H1 (cell line): ENCODE measurements at regions not wholly inside any gene's neighbourhood (a gene's known extent, or its start where the extent isn't known, plus 50 kb on each side); places are given as distances from the start of the nearest gene placed in this dataset.

Source experiments
- CTCF ChIA-PET: fragments of 300-600 bp; sonication (Branson Sonifier 250); formaldehyde crosslinking; loops from one replicate; lab custom pipeline; 2021; ENCODE audit not compliant: partially characterized antibody; lab: Charles Lee
- POLR2A ChIA-PET: fragments of 300-600 bp; sonication (Branson Sonifier 250); formaldehyde crosslinking; loops from one replicate; lab custom pipeline; 2021; ENCODE audit warnings: inconsistent platforms; ENCODE audit not compliant: partially characterized antibody; lab: Charles Lee
- DNase-seq, 2 experiments: peaks; one replicate each; pipeline versions ENCODE4 v3.0.0 to v3.0.0-alpha.2; 2010 to 2022; ENCODE audit warnings: low spot score in 2 of 2, low read depth in 1 of 2, mixed read lengths in 1 of 2
- FAIRE-seq: peaks from 2 replicates; lab custom pipeline; 2011; peaks lifted over from hg19 to GRCh38; lab: Jason Lieb, UNC
- H2AFZ ChIP-seq: 2 replicates; pipeline ENCODE4 v1.8.1; 2012; ENCODE audit warnings: low read length, inconsistent platforms
- H2AK5ac ChIP-seq: 2 replicates; pipeline ENCODE4 v1.6.1; 2013; ENCODE audit warnings: low read depth, low read length
- H2BK120ac ChIP-seq: replicated peaks from 2 replicates; pipeline ENCODE3; 2013; ENCODE audit warnings: low read depth, low read length, inconsistent platforms
- H2BK12ac ChIP-seq: 2 replicates; pipeline ENCODE4 v1.6.1; 2013; ENCODE audit warnings: low read depth, low read length
- H2BK15ac ChIP-seq: 2 replicates; pipeline ENCODE4 v1.6.1; 2013; ENCODE audit warnings: low read length
- H2BK20ac ChIP-seq: 2 replicates; pipeline ENCODE4 v1.6.1; 2013; ENCODE audit warnings: low read length
- H2BK5ac ChIP-seq: 2 replicates; pipeline ENCODE4 v1.6.1; 2013; ENCODE audit warnings: low read depth, low read length
- H3K14ac ChIP-seq: 2 replicates; pipeline ENCODE4 v1.6.1; 2013; ENCODE audit warnings: inconsistent platforms; ENCODE audit not compliant: insufficient read length
- H3K18ac ChIP-seq: 2 replicates; pipeline ENCODE4 v1.6.1; 2013; ENCODE audit warnings: low read length; ENCODE audit errors: extremely low read depth
- H3K23ac ChIP-seq: 2 replicates; pipeline ENCODE4 v1.6.1; 2013; ENCODE audit warnings: inconsistent platforms; ENCODE audit not compliant: insufficient read length
- H3K23me2 ChIP-seq: 2 replicates; pipeline ENCODE4 v1.6.1; 2013; ENCODE audit warnings: low read depth, low read length
- H3K27ac ChIP-seq: 2 replicates; pipeline ENCODE4 v1.6.1; 2011; ENCODE audit warnings: low read depth, low read length, inconsistent platforms
- H3K27me3 ChIP-seq, 4 experiments: replicated peaks in 1 of 4; 1 replicate in 1 of 4; 2 replicates in 3 of 4; pipeline versions ENCODE4 v1.6.1 to v1.8.1; 2011 to 2013; ENCODE audit warnings: low read length in 3 of 4, mild to moderate bottlenecking in 3 of 4, inconsistent platforms in 2 of 4, mixed read lengths in 2 of 4, moderate library complexity in 1 of 4; ENCODE audit not compliant: control insufficient read depth in 3 of 4, insufficient read depth in 3 of 4; ENCODE audit errors: extremely low read depth in 1 of 4
- H3K36me3 ChIP-seq, 4 experiments: 2 replicates each; pipeline versions ENCODE4 v1.6.1 to v1.8.1; 2011 to 2013; ENCODE audit warnings: mild to moderate bottlenecking in 4 of 4, low read length in 3 of 4, moderate library complexity in 2 of 4, control low read depth in 1 of 4, inconsistent platforms in 1 of 4; ENCODE audit not compliant: insufficient read depth in 4 of 4, control insufficient read depth in 2 of 4
- H3K4ac ChIP-seq: replicated peaks from 2 replicates; pipeline ENCODE3; 2013; ENCODE audit warnings: low read length, low read depth, mixed read lengths, inconsistent platforms; ENCODE audit not compliant: insufficient read length
- H3K4me1 ChIP-seq, 4 experiments: replicated peaks in 1 of 4; 1 replicate in 1 of 4; 2 replicates in 3 of 4; pipeline versions ENCODE4 v1.6.1 to v1.8.1; 2011 to 2013; ENCODE audit warnings: low read length in 3 of 4, inconsistent platforms in 2 of 4, mixed read lengths in 1 of 4; ENCODE audit not compliant: insufficient read depth in 4 of 4, control insufficient read depth in 3 of 4
- H3K4me2 ChIP-seq, 2 experiments: 2 replicates each; pipeline versions ENCODE4 v1.6.1 to v1.8.1; 2011 to 2013; ENCODE audit warnings: low read depth in 2 of 2, low read length in 2 of 2, control low read depth in 1 of 2, inconsistent platforms in 1 of 2, mild to moderate bottlenecking in 1 of 2; ENCODE audit not compliant: insufficient read depth in 1 of 2
- H3K4me3 ChIP-seq, 4 experiments: fragments of 200-600, 300-600 bp in 1 of 4; sonication (generic), shearing (Covaris generic), sonication (Bioruptor Twin) in 1 of 4; 2 replicates each; pipeline versions ENCODE4 v1.5.1 to v1.8.1; 2011 to 2016; ENCODE audit warnings: low read length in 4 of 4, low read depth in 3 of 4, control low read depth in 2 of 4, inconsistent platforms in 2 of 4, mild to moderate bottlenecking in 2 of 4, mixed read lengths in 1 of 4, moderate library complexity in 1 of 4; ENCODE audit not compliant: insufficient read depth in 2 of 4; ENCODE audit errors: extremely low read depth in 1 of 4
- H3K56ac ChIP-seq: replicated peaks from 2 replicates; pipeline ENCODE3; 2013; ENCODE audit warnings: low read depth, mild to moderate bottlenecking, mixed read lengths, low read length, inconsistent platforms; ENCODE audit not compliant: insufficient read length
- H3K79me1 ChIP-seq: 2 replicates; pipeline ENCODE4 v1.6.1; 2013; ENCODE audit warnings: low read depth, low read length, control low read depth
- H3K79me2 ChIP-seq, 2 experiments: 2 replicates each; pipeline versions ENCODE4 v1.6.1 to v1.8.1; 2012 to 2013; ENCODE audit warnings: low read length in 2 of 2, mild to moderate bottlenecking in 2 of 2, inconsistent platforms in 1 of 2; ENCODE audit not compliant: insufficient read depth in 2 of 2, control insufficient read depth in 1 of 2
- H3K9ac ChIP-seq, 4 experiments: replicated peaks in 1 of 4; 1 replicate in 1 of 4; 2 replicates in 3 of 4; pipeline versions ENCODE4 v1.6.1 to v1.8.1; 2011 to 2013; ENCODE audit warnings: low read depth in 3 of 4, low read length in 3 of 4, control low read depth in 2 of 4, mild to moderate bottlenecking in 2 of 4, moderate library complexity in 2 of 4, inconsistent platforms in 1 of 4; ENCODE audit errors: extremely low read depth in 1 of 4
- H3K9me3 ChIP-seq, 2 experiments: 2 replicates each; pipeline versions ENCODE4 v1.6.1 to v1.8.1; 2012 to 2013; ENCODE audit warnings: mild to moderate bottlenecking in 2 of 2, moderate library complexity in 2 of 2, control low read depth in 1 of 2, inconsistent platforms in 1 of 2, low read depth in 1 of 2, low read length in 1 of 2, mixed read lengths in 1 of 2; ENCODE audit not compliant: insufficient read depth in 2 of 2
- H4K20me1 ChIP-seq, 2 experiments: replicated peaks in 1 of 2; 2 replicates each; pipeline versions ENCODE3 to v1.8.1; 2011 to 2013; ENCODE audit warnings: inconsistent platforms in 2 of 2, low read length in 2 of 2, mild to moderate bottlenecking in 1 of 2; ENCODE audit not compliant: insufficient read depth in 2 of 2, control insufficient read depth in 1 of 2
- H4K5ac ChIP-seq: 2 replicates; pipeline ENCODE4 v1.6.1; 2013; ENCODE audit warnings: low read length, low read depth, mixed read lengths, inconsistent platforms; ENCODE audit not compliant: insufficient read length
- H4K8ac ChIP-seq: 2 replicates; pipeline ENCODE4 v1.8.0; 2013; ENCODE audit warnings: mild to moderate bottlenecking, moderate library complexity, low read length, inconsistent platforms; ENCODE audit not compliant: insufficient read depth; ENCODE audit errors: extremely low read depth
- H4K91ac ChIP-seq: replicated peaks from 2 replicates; pipeline ENCODE3; 2013; ENCODE audit warnings: low read length, mixed read lengths, inconsistent platforms; ENCODE audit not compliant: insufficient read length
- ASH2L ChIP-seq: fragments of 200-600, 300-600 bp; sonication (generic); IDR thresholded peaks from one replicate; pipeline ENCODE4 v1.7.1; 2017; ENCODE audit warnings: low read length
- BCL11A ChIP-seq, 2 experiments: IDR thresholded peaks; one replicate each; pipeline ENCODE4 v1.6.1; 2011; ENCODE audit warnings: low read depth in 2 of 2, low read length in 2 of 2, mild to moderate bottlenecking in 2 of 2
- CREB1 ChIP-seq: IDR thresholded peaks from 2 replicates; pipeline ENCODE4 v1.6.1; 2012; ENCODE audit warnings: inconsistent platforms
- FOSL1 ChIP-seq: IDR thresholded peaks from 2 replicates; pipeline ENCODE4 v1.6.1; 2011; ENCODE audit warnings: mild to moderate bottlenecking, low read depth, low read length, moderate library complexity; ENCODE audit not compliant: insufficient read depth
- JUN ChIP-seq: IDR thresholded peaks from 2 replicates; pipeline ENCODE4 v1.6.1; 2011; ENCODE audit warnings: low read depth, mild to moderate bottlenecking, improper control_type of control experiment, low read length
- WGBS, 2 experiments: shearing (Covaris generic) in 1 of 2; methylation state at CpG; one replicate each; pipeline versions ENCODE4 v1.1.6 to v1.1.7; 2013 to 2015; ENCODE audit warnings: low lambda C conversion rate in 2 of 2, mixed read lengths in 2 of 2, inconsistent platforms in 1 of 2, low coverage in 1 of 2, missing lambda C conversion rate in 1 of 2; ENCODE audit not compliant: insufficient replicate concordance in 2 of 2, insufficient coverage in 1 of 2, insufficient read length in 1 of 2; ENCODE audit errors: extremely low coverage in 1 of 2, missing lambda C conversion rate in 1 of 2; 5-methylcytosine and 5-hydroxymethylcytosine counted together

DNA sequence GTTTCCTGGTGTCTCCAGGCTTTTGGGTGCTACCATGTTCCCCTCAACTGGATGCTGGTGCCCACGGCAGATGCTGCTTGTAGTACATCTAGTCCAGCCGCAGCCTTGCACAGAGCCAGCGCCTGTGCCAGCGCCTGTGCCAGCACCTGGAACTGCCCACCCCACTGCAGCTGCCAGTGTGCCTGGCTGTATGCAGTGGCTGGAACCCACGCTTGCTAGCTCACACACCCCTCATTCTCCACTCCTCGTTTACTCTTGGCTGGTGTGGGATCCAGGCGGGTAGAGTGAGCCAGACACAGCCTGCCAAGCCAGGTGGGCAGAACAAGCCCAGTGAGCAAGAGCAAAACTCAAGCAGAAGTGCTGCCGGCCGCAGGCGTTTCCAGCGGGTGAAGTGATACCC, 428.6 kb downstream of the SLITRK1 start:
- TF ChIP-seq CREB1 = no peak
- no peak for TF ChIP-seq JUN
- no peak for TF ChIP-seq ASH2L
- no peak for TF ChIP-seq FOSL1
- no peak for TF ChIP-seq BCL11A (IDR thresholded peaks at IDR 0.05; ENCODE audit: low read depth in 2 of 2, low read length in 2 of 2)
- Histone ChIP-seq H3K14ac (no peak overlapping the region), H4K8ac (peak overlapping the region; percentile 68; the same call in 1 of the 2 replicates), H3K4me1 (peaks cover 0 to 3% (median under 1%) of the 10 kb centered on the region in 4 experiments; a peak in 1 of 7 replicates), H2BK5ac (no peak overlapping the region), H2BK15ac (no peak overlapping the region), H3K79me1 (no peaks in the 10 kb centered on the region), H3K9me3 (no peaks in the 10 kb centered on the region; a peak in 2 of 4 replicates), H3K36me3 (no peaks in the 10 kb centered on the region), H3K23me2 (no peaks in the 10 kb centered on the region), H2AK5ac (no peak overlapping the region), H3K4me3 (no peak overlapping the region), H3K23ac (no peak overlapping the region), H3K27me3 (peaks cover 0 to 1% (median 0%) of the 10 kb centered on the region in 4 experiments; a peak in 1 of 7 replicates), H3K79me2 (no peaks in the 10 kb centered on the region), H3K4ac (no peak overlapping the region), H4K5ac (no peak overlapping the region), H3K56ac (no peak overlapping the region), H3K27ac (no peak overlapping the region), H3K9ac (no peak overlapping the region), H2BK12ac (no peak overlapping the region; the same call in 1 of the 2 replicates), H3K4me2 (no peak overlapping the region), H2AFZ (no peak overlapping the region), H4K20me1 (no peaks in the 10 kb centered on the region), H2BK20ac (no peak overlapping the region), H3K18ac (no peak overlapping the region), H4K91ac (no peak overlapping the region), H2BK120ac (no peak overlapping the region)
- 96% methylated on average over 11 of the region's 11 CpGs; no CpG with 5 or more reads in 1 of the 2 experiments for WGBS, 2 experiments
- FAIRE-seq = no peak
- ChIA-PET CTCF (no interaction called here), POLR2A (no interaction called here)
- DNase-seq = no peak
